ENCODE measurements at regions not wholly inside any gene's neighbourhood (a gene's known extent, or its start where the extent isn't known, plus 50 kb on each side); places are given as distances from the start of the nearest gene placed in this dataset.

DNA sequence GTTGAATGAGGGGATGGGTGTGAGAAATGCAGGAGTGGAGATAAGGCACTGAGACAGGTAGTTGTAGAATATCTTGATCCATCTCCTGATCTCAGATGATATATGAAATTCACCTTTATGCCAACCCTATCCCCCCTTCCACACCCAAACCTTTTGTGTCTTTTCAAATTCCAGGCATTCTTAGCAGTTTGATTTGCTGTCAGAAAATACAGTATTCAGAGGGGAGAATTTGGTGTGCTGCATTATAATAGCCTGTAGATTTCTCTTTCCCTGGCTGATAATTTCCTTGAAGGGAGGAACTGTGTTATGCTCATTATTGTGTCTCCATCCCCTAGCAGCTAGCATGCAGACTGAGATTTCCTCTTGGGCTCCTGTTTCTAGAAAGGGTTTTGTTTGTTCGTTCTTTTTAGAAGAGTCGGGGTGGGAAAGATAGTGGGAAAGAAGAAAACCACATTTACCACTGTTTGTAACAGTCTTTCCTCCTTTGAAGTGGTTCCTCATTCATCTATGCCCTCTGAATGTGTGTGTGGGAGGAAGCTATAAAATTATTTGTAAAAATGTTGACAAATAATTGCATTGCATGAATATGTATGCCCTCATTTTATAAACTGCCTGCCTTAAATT lies 373.4 kb downstream of the DIPK2A start:
- no peak for FAIRE-seq
- no peak overlapping the region for H3K9ac ChIP-seq (ENCODE audit: control insufficient read depth, extremely low read depth, insufficient read depth, low read length)
- dilution Hi-C loops (cut with MboI; ENCODE audit: extremely low pct_ligation_motif_present, low sequenced_read_pairs): no loop called here

DNA sequence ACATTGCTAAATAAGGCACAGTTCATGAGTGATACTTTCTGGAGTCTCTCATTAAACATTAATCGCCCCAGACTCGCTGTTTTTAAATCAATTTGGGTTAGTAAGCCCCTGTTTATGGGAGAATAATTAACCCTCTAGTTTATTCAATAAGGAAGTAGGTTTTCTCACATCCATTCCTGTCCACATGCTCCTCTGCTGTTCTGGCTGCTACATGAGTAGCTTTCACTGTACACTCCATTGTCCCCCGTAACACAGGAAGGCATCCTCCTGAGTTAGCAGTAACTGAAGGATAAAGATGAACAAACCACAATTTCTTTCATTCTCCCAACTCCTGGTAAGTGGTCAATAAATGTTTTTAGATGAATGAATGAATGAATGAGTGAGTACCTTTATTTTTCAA lies 378.5 kb downstream of the DIPK2A start:
- no peak overlapping the region for H2AFZ ChIP-seq (ENCODE audit: control insufficient read depth, low read length)
- TF ChIP-seq, protein P1, sequence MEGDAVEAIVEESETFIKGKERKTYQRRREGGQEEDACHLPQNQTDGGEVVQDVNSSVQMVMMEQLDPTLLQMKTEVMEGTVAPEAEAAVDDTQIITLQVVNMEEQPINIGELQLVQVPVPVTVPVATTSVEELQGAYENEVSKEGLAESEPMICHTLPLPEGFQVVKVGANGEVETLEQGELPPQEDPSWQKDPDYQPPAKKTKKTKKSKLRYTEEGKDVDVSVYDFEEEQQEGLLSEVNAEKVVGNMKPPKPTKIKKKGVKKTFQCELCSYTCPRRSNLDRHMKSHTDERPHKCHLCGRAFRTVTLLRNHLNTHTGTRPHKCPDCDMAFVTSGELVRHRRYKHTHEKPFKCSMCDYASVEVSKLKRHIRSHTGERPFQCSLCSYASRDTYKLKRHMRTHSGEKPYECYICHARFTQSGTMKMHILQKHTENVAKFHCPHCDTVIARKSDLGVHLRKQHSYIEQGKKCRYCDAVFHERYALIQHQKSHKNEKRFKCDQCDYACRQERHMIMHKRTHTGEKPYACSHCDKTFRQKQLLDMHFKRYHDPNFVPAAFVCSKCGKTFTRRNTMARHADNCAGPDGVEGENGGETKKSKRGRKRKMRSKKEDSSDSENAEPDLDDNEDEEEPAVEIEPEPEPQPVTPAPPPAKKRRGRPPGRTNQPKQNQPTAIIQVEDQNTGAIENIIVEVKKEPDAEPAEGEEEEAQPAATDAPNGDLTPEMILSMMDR (optimal IDR thresholded peaks at IDR 0.05 in 1 of 3, IDR thresholded peaks at IDR 0.05 in 1 of 3, conservative IDR thresholded peaks at IDR 0.05 in 1 of 3; ENCODE audit: extremely low read depth in 1 of 3, insufficient read depth in 2 of 3, low read length in 3 of 3): no peak
- no peak for TF ChIP-seq EZH2 (IDR thresholded peaks at IDR 0.05; ENCODE audit: low read length)
- H3K79me2 ChIP-seq (ENCODE audit: control insufficient read depth, insufficient read depth, low read length): no peaks in the 10 kb centered on the region
- H3K9ac ChIP-seq (ENCODE audit: control insufficient read depth, extremely low read depth, insufficient read depth, low read length): no peak overlapping the region
- no peaks in the 10 kb centered on the region for H3K27me3 ChIP-seq (ENCODE audit: control insufficient read depth, extremely low read depth, insufficient read depth, low read length)
- no peak overlapping the region for H3K27ac ChIP-seq (ENCODE audit: control insufficient read depth, insufficient read depth, low read length)
- H3K4me3 ChIP-seq (ENCODE audit: control insufficient read depth in 2 of 3, extremely low read depth in 1 of 3, insufficient read depth in 2 of 3, low read depth in 1 of 3, low read length in 3 of 3): no peak overlapping the region
- H4K20me1 ChIP-seq (ENCODE audit: control insufficient read depth, extremely low read depth, insufficient read depth, low read length): no peaks in the 10 kb centered on the region
- no peaks in the 10 kb centered on the region for H3K9me3 ChIP-seq (ENCODE audit: control insufficient read depth, low read depth, low read length)
- no peaks in the 10 kb centered on the region for H3K9me1 ChIP-seq (ENCODE audit: control insufficient read depth, extremely low read depth, insufficient read depth, low read length)
- dilution Hi-C loops (cut with MboI; ENCODE audit: extremely low pct_ligation_motif_present, low sequenced_read_pairs): no loop called here
- FAIRE-seq: no peak
- no peaks in the 10 kb centered on the region for H3K36me3 ChIP-seq (ENCODE audit: control insufficient read depth in 2 of 2, extremely low read depth in 1 of 2, insufficient read depth in 2 of 2, low read length in 2 of 2)
- no peaks in the 10 kb centered on the region for H3K4me1 ChIP-seq (ENCODE audit: control insufficient read depth, extremely low read depth, insufficient read depth, low read length)
- DNase-seq (ENCODE audit: low read depth, low spot score): no peak
- no peak overlapping the region for H3K4me2 ChIP-seq (ENCODE audit: control insufficient read depth, extremely low read depth, insufficient read depth, low read depth, low read length)

More for the DNA sequence above, 373.4 kb downstream of the DIPK2A start:
- Histone ChIP-seq H3K9me3 (ENCODE audit: control insufficient read depth, low read depth, low read length) (no peaks in the 10 kb centered on the region), H3K79me2 (ENCODE audit: control insufficient read depth, insufficient read depth, low read length) (no peaks in the 10 kb centered on the region), H3K36me3 (ENCODE audit: control insufficient read depth in 2 of 2, extremely low read depth in 1 of 2, insufficient read depth in 2 of 2, low read length in 2 of 2) (no peaks in the 10 kb centered on the region), H3K9me1 (ENCODE audit: control insufficient read depth, extremely low read depth, insufficient read depth, low read length) (no peaks in the 10 kb centered on the region), H2AFZ (ENCODE audit: control insufficient read depth, low read length) (no peak overlapping the region), H3K4me3 (ENCODE audit: control insufficient read depth in 2 of 3, extremely low read depth in 1 of 3, insufficient read depth in 2 of 3, low read depth in 1 of 3, low read length in 3 of 3) (no peak overlapping the region), H3K4me1 (ENCODE audit: control insufficient read depth, extremely low read depth, insufficient read depth, low read length) (no peaks in the 10 kb centered on the region), H3K27ac (ENCODE audit: control insufficient read depth, insufficient read depth, low read length) (no peak overlapping the region), H4K20me1 (ENCODE audit: control insufficient read depth, extremely low read depth, insufficient read depth, low read length) (no peaks in the 10 kb centered on the region), H3K4me2 (ENCODE audit: control insufficient read depth, extremely low read depth, insufficient read depth, low read depth, low read length) (no peak overlapping the region), H3K27me3 (ENCODE audit: control insufficient read depth, extremely low read depth, insufficient read depth, low read length) (no peaks in the 10 kb centered on the region)
- TF ChIP-seq, protein P1 (optimal IDR thresholded peaks at IDR 0.05 in 1 of 3, IDR thresholded peaks at IDR 0.05 in 1 of 3, conservative IDR thresholded peaks at IDR 0.05 in 1 of 3; ENCODE audit: extremely low read depth in 1 of 3, insufficient read depth in 2 of 3, low read length in 3 of 3): no peak
- no peak for TF ChIP-seq EZH2 (IDR thresholded peaks at IDR 0.05; ENCODE audit: low read length)
- no peak for DNase-seq (ENCODE audit: low read depth, low spot score)
